HEK293 (cell line): ENCODE measurements at regions not wholly inside any gene's neighbourhood (a gene's known extent, or its start where the extent isn't known, plus 50 kb on each side); places are given as distances from the start of the nearest gene placed in this dataset.

Experiments
- CTCF ChIA-PET: fragments of 350-600 bp; formaldehyde crosslinking; extraction: SDS; loops from one replicate; lab custom pipeline; 2021; ENCODE audit warnings: antibody characterized with exemption; lab: Yijun Ruan, JAX
- POLR2A ChIA-PET: fragments of 300-600 bp; formaldehyde crosslinking; extraction: SDS; loops from one replicate; lab custom pipeline; 2020; ENCODE audit warnings: antibody characterized with exemption, inconsistent platforms; lab: Yijun Ruan, JAX
- H3K27ac ChIP-seq: fragments of 200-500 bp; sonication (Bioruptor generic); 2 replicates; pipeline ENCODE4 v1.5.1; 2014; ENCODE audit warnings: low read depth, low read length, control low read depth, inconsistent platforms; ENCODE audit errors: extremely low read depth
- H3K36me3 ChIP-seq, 2 experiments: fragments of 200-500 bp in 1 of 2; sonication (Bioruptor generic) in 1 of 2; 1 replicate in 1 of 2; 2 replicates in 1 of 2; pipeline ENCODE4 v1.5.1; 2014 to 2017; ENCODE audit warnings: inconsistent platforms in 2 of 2, low read length in 2 of 2; ENCODE audit not compliant: control insufficient read depth in 2 of 2, insufficient read depth in 1 of 2
- H3K4me1 ChIP-seq: fragments of 200-500 bp; sonication (Bioruptor generic); 2 replicates; pipeline ENCODE4 v1.5.1; 2014; ENCODE audit warnings: mild to moderate bottlenecking, low read length, inconsistent platforms; ENCODE audit not compliant: control insufficient read depth, insufficient read depth
- H3K4me3 ChIP-seq: 2 replicates; pipeline ENCODE4 v1.5.1; 2011; ENCODE audit warnings: low read depth, mild to moderate bottlenecking, control low read depth, low read length, moderate library complexity
- H3K9me3 ChIP-seq: fragments of 200-500 bp; sonication (Bioruptor generic); 2 replicates; pipeline ENCODE4 v1.5.1; 2014; ENCODE audit warnings: low read depth, low read length, inconsistent platforms; ENCODE audit not compliant: control insufficient read depth, insufficient read depth
- EGR2 ChIP-seq: fragments of 450-650 bp; formaldehyde crosslinking; IDR thresholded peaks from 2 replicates; pipeline ENCODE4 v1.5.1; 2016; ENCODE audit warnings: low read depth, missing biosample characterization, missing genetic modification characterization
- GLI2 ChIP-seq: fragments of 450-650 bp; formaldehyde crosslinking; IDR thresholded peaks from 2 replicates; pipeline ENCODE4; 2017; ENCODE audit warnings: missing biosample characterization, missing genetic modification characterization, low read depth, borderline replicate concordance
- GLI4 ChIP-seq: fragments of 450-650 bp; formaldehyde crosslinking; IDR thresholded peaks from 2 replicates; pipeline ENCODE4 v1.5.1; 2016; ENCODE audit warnings: missing biosample characterization, missing genetic modification characterization
- KLF7 ChIP-seq: fragments of 450-650 bp; formaldehyde crosslinking; IDR thresholded peaks from 2 replicates; pipeline ENCODE4 v1.5.1; 2016; ENCODE audit warnings: missing biosample characterization, missing genetic modification characterization, borderline replicate concordance
- MEIS1 ChIP-seq: sonication (generic); formaldehyde crosslinking; IDR thresholded peaks from 2 replicates; pipeline ENCODE4 v1.8.1; 2022; ENCODE audit warnings: missing genetic modification reagents, mild to moderate bottlenecking, borderline replicate concordance
- PRDM1 ChIP-seq: fragments of 450-650 bp; formaldehyde crosslinking; IDR thresholded peaks from 2 replicates; pipeline ENCODE4; 2016; ENCODE audit warnings: missing biosample characterization, missing genetic modification characterization
- SP7 ChIP-seq: fragments of 450-650 bp; formaldehyde crosslinking; IDR thresholded peaks from 2 replicates; pipeline ENCODE4 v1.5.1; 2016; ENCODE audit warnings: missing biosample characterization, missing genetic modification characterization
- YY2 ChIP-seq: fragments of 450-650 bp; formaldehyde crosslinking; IDR thresholded peaks from 2 replicates; pipeline ENCODE4 v1.5.1; 2016; ENCODE audit warnings: missing biosample characterization, missing genetic modification characterization
- ZBTB1 ChIP-seq: fragments of 450-650 bp; formaldehyde crosslinking; IDR thresholded peaks from 2 replicates; pipeline ENCODE4 v1.5.1; 2016; ENCODE audit warnings: missing biosample characterization, missing genetic modification characterization
- ZBTB8A ChIP-seq: fragments of 450-650 bp; formaldehyde crosslinking; IDR thresholded peaks from 2 replicates; pipeline ENCODE4 v1.5.1; 2016; ENCODE audit warnings: missing biosample characterization, missing genetic modification characterization
- ZNF132 ChIP-seq: fragments of 450-650 bp; formaldehyde crosslinking; IDR thresholded peaks from 2 replicates; pipeline ENCODE4 v1.5.1; 2017; ENCODE audit warnings: missing biosample characterization, missing genetic modification characterization, borderline replicate concordance
- ZNF324 ChIP-seq: fragments of 450-650 bp; formaldehyde crosslinking; IDR thresholded peaks from 2 replicates; pipeline ENCODE4 v1.5.1; 2016; ENCODE audit warnings: missing biosample characterization, missing genetic modification characterization
- ZNF350 ChIP-seq: fragments of 450-650 bp; formaldehyde crosslinking; IDR thresholded peaks from 2 replicates; pipeline ENCODE4 v1.5.0; 2017; ENCODE audit warnings: missing biosample characterization, mild to moderate bottlenecking, missing genetic modification characterization
- ZNF433 ChIP-seq: fragments of 450-650 bp; formaldehyde crosslinking; IDR thresholded peaks from 2 replicates; pipeline ENCODE4 v1.5.1; 2016; ENCODE audit warnings: missing biosample characterization, missing genetic modification characterization, low read depth
- ZNF549 ChIP-seq: fragments of 450-650 bp; IDR thresholded peaks from 2 replicates; pipeline ENCODE4 v1.5.1; 2018; ENCODE audit warnings: missing biosample characterization, missing genetic modification characterization, mild to moderate bottlenecking, inconsistent platforms, moderate library complexity
- ZNF558 ChIP-seq: fragments of 450-650 bp; formaldehyde crosslinking; IDR thresholded peaks from 2 replicates; pipeline ENCODE4 v1.5.1; 2016; ENCODE audit warnings: missing biosample characterization, missing genetic modification characterization
- ZNF600 ChIP-seq: fragments of 450-650 bp; formaldehyde crosslinking; IDR thresholded peaks from 2 replicates; pipeline ENCODE4 v1.5.1; 2016; ENCODE audit warnings: missing biosample characterization, missing genetic modification characterization
- ZNF624 ChIP-seq: fragments of 450-650 bp; formaldehyde crosslinking; IDR thresholded peaks from 2 replicates; pipeline ENCODE4 v1.5.1; 2017; ENCODE audit warnings: missing biosample characterization, missing genetic modification characterization
- ZNF658 ChIP-seq: fragments of 450-650 bp; formaldehyde crosslinking; IDR thresholded peaks from 2 replicates; pipeline ENCODE4; 2016; ENCODE audit warnings: missing biosample characterization, missing genetic modification characterization
- ZNF670 ChIP-seq: fragments of 450-650 bp; formaldehyde crosslinking; IDR thresholded peaks from 2 replicates; pipeline ENCODE4 v1.5.1; 2016; ENCODE audit warnings: missing biosample characterization, missing genetic modification characterization, low read depth
- ZNF792 ChIP-seq: fragments of 450-650 bp; formaldehyde crosslinking; IDR thresholded peaks from 2 replicates; pipeline ENCODE4 v1.5.1; 2016; ENCODE audit warnings: missing biosample characterization, missing genetic modification characterization
- TF ChIP-seq, protein P1 (sequence below): fragments of 450-650 bp; formaldehyde crosslinking; IDR thresholded peaks from 2 replicates; pipeline ENCODE4 v1.5.1; 2016; ENCODE audit warnings: missing biosample characterization, missing genetic modification characterization
- TF ChIP-seq, protein P2 (sequence below): fragments of 450-650 bp; formaldehyde crosslinking; IDR thresholded peaks from 2 replicates; pipeline ENCODE4 v1.5.1; 2016; ENCODE audit warnings: missing biosample characterization, missing genetic modification characterization
- TF ChIP-seq, protein P3 (sequence below): fragments of 450-650 bp; formaldehyde crosslinking; IDR thresholded peaks from 2 replicates; pipeline ENCODE4 v1.5.1; 2016; ENCODE audit warnings: missing biosample characterization, missing genetic modification characterization, low read depth

DNA sequence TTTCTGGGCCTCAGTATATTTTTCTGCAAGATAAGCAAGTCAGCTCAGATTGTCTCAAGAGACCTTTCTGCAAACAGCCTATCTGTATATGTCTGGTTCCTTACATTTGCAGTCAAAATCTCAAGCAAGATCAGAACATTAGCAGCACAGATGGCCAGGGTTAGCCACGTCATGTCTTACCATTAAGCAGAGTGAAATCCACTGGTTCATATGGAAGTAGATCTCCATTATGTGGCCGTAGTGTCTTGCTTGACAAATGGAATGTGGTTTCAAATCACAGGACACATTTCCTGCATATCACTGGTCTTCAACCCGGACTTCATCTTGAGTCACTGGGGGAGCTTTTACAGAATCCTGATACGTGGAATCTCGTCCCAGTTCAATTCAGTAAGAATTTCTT lies 500.2 kb downstream of the FBXO15 start:
- Histone ChIP-seq H3K27ac (no peak overlapping the region), H3K4me1 (no peaks in the 10 kb centered on the region), H3K9me3 (no peaks in the 10 kb centered on the region), H3K36me3 (no peaks in the 10 kb centered on the region), H3K4me3 (no peak overlapping the region)
- ChIA-PET POLR2A (no interaction called here), CTCF (interaction anchor here (0.6 kb wide), 1 partner anchor 131 kb away, joined by 3 read pairs; no protein-coding TSS in a partner anchor)
- TF ChIP-seq ZNF558 (tag by site-specific recombination) (no peak), KLF7 (tag by site-specific recombination) (no peak), YY2 (no peak), ZNF549 (tag by site-specific recombination) (no peak), ZBTB8A (tag by site-specific recombination) (no peak), ZBTB1 (tag by site-specific recombination) (no peak), ZNF132 (no peak), MEIS1 (CRISPR knock-in tag) (no peak), ZNF600 (tag by site-specific recombination) (no peak), PRDM1 (tag by site-specific recombination) (no peak), GLI4 (tag by site-specific recombination) (no peak), ZNF670 (no peak)
- TF ChIP-seq, protein P1, sequence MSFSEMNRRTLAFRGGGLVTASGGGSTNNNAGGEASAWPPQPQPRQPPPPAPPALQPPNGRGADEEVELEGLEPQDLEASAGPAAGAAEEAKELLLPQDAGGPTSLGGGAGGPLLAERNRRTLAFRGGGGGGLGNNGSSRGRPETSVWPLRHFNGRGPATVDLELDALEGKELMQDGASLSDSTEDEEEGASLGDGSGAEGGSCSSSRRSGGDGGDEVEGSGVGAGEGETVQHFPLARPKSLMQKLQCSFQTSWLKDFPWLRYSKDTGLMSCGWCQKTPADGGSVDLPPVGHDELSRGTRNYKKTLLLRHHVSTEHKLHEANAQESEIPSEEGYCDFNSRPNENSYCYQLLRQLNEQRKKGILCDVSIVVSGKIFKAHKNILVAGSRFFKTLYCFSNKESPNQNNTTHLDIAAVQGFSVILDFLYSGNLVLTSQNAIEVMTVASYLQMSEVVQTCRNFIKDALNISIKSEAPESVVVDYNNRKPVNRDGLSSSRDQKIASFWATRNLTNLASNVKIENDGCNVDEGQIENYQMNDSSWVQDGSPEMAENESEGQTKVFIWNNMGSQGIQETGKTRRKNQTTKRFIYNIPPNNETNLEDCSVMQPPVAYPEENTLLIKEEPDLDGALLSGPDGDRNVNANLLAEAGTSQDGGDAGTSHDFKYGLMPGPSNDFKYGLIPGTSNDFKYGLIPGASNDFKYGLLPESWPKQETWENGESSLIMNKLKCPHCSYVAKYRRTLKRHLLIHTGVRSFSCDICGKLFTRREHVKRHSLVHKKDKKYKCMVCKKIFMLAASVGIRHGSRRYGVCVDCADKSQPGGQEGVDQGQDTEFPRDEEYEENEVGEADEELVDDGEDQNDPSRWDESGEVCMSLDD (tag by site-specific recombination) = no peak

DNA sequence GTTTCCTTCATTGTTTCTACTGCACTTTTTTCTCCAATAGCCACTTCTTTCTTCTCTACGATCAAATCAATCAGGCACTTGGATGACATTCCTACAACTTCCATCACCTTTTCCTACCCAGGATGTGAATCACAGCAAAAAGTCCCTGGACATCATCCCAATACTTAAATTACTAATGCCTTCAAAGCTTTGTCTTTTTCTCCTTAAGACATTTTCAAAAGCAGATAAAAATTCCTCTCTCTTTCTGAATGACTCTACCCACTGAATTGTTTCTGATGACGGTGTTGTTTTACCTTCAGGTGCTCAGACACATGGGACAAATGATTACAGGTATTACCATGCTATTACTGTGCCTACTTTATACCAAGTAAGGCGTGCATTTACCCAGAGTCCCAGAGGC lies 500.9 kb downstream of the FBXO15 start:
- no peak overlapping the region for H3K4me3 ChIP-seq
- POLR2A ChIA-PET = no interaction called here
- no peaks in the 10 kb centered on the region for H3K4me1 ChIP-seq
- TF ChIP-seq, protein P2, sequence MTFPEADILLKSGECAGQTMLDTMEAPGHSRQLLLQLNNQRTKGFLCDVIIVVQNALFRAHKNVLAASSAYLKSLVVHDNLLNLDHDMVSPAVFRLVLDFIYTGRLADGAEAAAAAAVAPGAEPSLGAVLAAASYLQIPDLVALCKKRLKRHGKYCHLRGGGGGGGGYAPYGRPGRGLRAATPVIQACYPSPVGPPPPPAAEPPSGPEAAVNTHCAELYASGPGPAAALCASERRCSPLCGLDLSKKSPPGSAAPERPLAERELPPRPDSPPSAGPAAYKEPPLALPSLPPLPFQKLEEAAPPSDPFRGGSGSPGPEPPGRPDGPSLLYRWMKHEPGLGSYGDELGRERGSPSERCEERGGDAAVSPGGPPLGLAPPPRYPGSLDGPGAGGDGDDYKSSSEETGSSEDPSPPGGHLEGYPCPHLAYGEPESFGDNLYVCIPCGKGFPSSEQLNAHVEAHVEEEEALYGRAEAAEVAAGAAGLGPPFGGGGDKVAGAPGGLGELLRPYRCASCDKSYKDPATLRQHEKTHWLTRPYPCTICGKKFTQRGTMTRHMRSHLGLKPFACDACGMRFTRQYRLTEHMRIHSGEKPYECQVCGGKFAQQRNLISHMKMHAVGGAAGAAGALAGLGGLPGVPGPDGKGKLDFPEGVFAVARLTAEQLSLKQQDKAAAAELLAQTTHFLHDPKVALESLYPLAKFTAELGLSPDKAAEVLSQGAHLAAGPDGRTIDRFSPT = no peak
- TF ChIP-seq ZNF600 (tag by site-specific recombination) (no peak), ZNF624 (tag by site-specific recombination) (no peak), ZNF324 (tag by site-specific recombination) (no peak), SP7 (tag by site-specific recombination) (no peak), ZNF433 (no peak), ZNF350 (tag by site-specific recombination) (no peak), EGR2 (no peak), GLI2 (tag by site-specific recombination) (no peak), ZNF658 (tag by site-specific recombination) (no peak), ZNF792 (tag by site-specific recombination) (no peak)
- TF ChIP-seq, protein P3, sequence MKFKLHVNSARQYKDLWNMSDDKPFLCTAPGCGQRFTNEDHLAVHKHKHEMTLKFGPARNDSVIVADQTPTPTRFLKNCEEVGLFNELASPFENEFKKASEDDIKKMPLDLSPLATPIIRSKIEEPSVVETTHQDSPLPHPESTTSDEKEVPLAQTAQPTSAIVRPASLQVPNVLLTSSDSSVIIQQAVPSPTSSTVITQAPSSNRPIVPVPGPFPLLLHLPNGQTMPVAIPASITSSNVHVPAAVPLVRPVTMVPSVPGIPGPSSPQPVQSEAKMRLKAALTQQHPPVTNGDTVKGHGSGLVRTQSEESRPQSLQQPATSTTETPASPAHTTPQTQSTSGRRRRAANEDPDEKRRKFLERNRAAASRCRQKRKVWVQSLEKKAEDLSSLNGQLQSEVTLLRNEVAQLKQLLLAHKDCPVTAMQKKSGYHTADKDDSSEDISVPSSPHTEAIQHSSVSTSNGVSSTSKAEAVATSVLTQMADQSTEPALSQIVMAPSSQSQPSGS = no peak
- TF ChIP-seq, all 188 proteins: peak for 0
- CTCF ChIA-PET = no interaction called here
- H3K9me3 ChIP-seq = no peaks in the 10 kb centered on the region
- no peaks in the 10 kb centered on the region for H3K36me3 ChIP-seq
- no peak overlapping the region for H3K27ac ChIP-seq
